Fibroblast of skin of abdomen (primary cell): ENCODE measurements at regions not wholly inside any gene's neighbourhood (a gene's known extent, or its start where the extent isn't known, plus 50 kb on each side); places are given as distances from the start of the nearest gene placed in this dataset.

Experiments
- DNase-seq: peaks from one replicate; pipeline ENCODE4 v3.0.0-alpha.2; 2013

DNA sequence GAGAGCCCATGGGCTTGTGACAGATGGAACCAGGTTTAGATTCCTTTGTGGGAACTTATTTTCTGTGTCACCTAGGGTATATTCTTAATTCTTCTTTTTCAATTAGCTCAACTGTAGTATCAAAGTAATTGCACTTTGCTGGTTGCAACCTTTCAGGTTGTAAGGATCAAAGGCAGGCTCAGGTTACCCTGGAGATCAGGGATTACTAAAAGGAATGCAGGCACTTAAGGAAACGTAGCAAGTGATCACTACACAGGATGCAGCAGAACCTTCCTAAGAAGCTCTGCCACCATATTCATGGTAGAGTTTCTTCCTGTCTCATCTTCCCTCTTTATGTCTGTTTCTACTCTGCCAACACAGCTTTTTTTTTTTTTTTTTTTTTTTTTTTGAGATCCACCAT lies 133.2 kb upstream of the JAG1 start:
- no peak for DNase-seq

DNA sequence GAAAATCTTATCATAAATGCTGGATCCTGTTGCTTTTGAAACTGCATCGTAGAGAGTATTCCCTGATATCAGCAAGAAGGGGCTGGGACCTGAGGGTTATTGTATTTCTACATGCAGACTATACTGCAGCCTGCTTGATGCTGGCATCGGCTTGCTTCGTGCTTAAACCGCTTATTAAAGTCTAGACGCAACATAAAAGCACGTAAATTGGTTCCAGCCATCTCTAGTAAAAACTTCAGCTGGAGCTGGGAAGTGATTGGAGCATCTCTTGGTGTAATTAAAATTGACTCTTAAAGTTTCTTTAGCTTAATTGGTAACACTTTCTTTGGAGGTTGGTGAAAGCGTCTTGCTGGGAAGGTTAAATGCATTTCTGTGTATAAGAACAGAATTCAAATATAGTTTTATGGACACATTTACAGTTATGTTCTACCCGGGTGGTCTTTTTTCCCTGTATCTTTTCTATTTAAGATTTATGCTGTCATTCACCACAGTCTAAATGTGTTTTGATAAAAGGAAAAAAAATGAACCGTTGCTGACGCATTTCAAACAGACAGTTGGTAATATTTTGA lies 139.0 kb upstream of the JAG1 start:
- DNase-seq: peak; percentile 14

DNA sequence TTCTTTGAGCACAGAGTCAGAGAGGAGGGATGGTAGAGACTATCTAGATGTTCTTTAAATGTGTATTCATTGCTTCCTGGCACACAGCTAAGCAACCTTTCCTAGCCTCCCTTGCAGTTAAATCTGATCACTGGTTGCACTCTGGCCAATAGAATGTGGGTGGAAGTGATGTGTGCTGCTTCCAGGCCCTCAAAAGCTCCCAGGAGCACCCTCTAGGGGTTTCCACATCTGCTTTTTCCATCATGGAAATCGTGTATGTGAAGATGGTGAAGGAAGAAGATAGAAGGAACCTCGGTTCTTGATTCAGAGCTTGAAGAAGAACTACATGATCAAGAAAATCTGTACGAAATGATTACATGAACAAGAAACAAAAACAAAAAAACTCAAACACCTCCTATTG lies 149.8 kb upstream of the JAG1 start:
- DNase-seq: no peak

DNA sequence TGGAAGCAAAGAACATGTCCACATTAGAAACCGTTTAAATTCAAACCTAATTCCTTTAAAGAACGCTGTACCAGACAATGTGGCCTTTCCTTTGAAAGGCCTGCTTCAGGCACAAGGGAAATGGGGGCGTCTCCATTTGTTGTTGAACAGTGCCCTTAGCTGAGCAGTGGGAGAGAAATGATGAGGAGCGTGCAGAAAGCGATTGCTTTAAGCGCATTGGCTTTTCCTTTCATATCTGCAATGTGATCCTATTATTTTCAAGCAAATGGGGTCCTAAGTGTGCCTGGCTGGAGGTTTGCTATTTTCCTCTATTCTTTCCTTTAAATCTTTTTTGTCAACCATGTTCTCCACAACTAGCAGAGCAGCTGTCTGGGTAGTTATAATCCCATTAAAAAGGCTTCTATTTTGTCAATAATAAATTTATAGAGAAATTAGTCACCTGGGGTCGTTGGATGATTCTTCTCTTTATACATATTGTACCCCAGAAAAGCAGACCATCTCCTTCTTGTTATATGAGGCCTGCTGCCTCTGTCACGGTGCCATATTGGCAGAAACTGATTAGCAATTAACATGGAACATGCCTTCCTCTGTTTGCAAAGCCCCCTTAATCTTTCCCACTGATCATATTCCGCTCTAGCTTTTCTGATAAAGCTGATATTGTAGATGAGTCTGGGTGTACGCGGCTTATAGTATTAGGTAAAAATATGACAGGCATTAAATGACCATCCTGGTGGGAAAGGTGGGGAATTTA lies 151.1 kb upstream of the JAG1 start:
- no peak for DNase-seq

DNA sequence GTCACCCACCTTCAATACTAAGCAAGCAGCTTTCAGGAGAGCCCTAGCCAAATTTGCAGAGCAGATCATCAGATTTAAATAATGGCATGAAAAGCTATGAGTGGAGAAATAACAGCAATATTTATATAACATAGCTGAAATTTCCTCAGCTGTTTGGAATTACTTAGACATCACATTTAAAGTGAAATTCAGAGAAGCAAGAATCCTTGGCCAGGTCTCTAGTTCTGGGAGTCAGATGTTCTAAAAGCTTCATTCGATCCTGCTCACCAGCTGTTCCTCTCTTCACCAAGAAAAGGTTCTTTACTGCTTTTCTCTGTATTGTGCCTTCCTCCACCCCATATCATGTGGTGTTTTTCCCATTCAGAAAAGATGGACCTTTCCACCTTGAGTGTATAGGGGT lies 152.3 kb upstream of the JAG1 start:
- no peak for DNase-seq

DNA sequence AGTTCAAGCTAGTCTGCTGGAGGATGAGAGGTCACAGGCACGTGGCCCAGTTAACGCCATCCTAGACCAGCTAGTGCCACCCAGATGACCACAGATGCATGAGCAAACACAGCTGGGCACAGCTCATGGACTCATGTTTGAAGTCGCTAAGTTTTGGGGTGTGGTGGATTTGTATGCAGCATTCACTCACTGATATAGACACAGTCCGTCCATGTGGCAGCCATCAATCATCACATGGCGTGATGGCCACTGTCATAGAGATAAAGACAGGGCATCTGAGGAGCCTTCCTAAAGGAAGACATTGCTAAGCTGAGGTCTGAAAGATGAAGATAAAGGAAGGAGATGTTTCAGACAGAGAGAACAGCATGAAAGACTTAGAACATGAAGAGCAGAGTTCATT lies 154.4 kb upstream of the JAG1 start:
- no peak for DNase-seq

DNA sequence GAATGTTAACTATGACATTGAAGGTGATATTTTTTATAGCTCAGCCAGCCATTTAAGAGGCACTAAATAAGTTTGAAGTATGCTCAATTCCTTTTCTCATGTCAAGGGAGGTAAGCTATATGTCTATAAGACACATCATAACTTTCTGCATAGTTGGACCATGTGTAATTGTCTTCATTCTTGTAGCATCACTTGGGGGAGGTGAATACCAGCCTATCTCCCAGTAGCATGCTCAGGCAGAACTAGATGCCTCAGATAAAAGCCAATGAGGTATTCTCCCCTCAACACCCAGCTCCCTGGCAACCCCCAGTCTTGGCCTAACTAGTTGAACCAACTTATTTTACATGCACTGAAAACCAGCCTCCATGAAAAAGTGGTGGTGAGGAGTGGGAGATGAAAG lies 158.3 kb upstream of the JAG1 start:
- peak; percentile 81 for DNase-seq

DNA sequence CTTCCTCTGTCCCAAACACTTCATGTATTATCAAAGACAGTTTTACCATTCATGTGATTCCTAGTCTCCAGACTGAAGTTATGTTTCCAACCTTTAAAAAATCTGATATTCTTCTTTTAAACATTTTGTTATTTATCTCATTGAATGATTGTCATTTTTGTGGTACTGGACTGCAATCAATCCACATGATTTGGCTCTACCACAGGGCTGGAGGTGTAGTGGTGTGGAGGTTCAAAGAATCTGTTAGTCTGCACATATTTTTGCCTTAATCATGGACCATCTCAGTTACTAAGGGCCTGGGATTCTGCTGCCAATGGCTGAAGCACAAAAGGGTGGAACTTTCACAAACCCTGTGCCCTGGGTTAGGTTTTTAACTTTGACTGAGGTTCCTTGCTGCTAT lies 164.1 kb upstream of the JAG1 start:
- peak; percentile 27 for DNase-seq

DNA sequence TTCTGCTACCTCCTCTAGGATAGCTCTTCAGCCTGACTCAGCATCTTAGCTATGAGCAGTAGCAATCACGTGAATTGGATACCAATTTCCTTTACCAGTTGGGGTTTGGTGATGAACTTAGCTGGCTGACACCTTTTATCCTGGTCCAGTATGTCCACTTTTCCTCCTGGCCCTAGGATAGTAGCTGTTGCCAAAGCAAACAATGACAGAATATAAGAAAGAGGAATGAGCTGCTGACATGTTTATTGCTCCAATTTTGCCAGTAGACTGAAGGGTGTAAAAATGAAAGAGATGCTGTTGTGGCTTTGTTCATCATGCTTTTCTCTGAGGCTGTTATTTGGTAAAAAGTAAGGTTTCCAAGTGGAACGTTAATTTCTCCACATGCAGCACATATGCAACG lies 168.3 kb upstream of the JAG1 start:
- DNase-seq: peak; percentile 33

DNA sequence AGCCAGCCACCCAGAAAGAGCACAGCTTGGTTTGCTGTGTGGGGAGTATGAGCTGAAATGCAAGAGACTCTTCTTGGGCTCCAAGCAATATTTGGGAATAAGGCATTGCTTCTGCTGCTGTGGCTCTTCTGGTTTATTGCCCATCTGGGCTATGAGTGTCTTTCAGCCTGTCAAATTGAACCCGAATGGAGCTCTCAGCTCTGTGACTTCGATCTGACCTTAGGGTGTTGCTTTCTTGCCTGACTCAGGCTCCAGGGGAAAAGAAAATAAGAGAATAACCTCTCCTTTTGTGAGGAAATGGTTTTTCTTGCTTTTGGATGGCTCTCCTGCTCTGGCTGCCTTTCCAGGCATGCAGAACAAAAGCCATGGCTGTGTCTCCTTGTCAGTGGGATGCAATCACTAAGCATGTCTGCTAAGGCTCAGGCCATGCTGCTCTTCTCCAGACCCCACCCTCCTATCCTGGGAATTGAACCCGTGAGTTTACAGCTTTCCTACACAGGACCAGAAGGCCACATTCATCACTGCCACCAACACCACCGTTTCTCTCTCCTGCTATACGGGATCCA lies 169.4 kb upstream of the JAG1 start:
- no peak for DNase-seq

DNA sequence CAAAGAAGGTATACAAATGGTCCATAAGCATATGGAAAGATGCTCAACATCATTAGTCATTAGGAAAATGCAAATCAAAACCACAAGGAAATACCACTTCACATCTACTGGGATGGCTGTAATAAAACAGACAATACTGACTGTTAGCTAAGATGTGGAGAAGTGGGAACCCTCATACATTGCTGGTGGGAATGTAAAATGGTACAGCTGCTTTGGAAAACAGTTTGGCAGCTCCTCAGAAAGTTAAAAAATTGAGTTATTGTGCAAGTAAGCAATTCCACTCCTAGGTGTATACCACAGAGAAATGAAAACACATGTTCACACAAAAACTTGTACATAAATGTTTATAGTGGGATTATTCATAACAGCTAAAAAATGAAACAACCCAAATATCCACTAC lies 173.0 kb upstream of the JAG1 start:
- DNase-seq: peak; percentile 79

DNA sequence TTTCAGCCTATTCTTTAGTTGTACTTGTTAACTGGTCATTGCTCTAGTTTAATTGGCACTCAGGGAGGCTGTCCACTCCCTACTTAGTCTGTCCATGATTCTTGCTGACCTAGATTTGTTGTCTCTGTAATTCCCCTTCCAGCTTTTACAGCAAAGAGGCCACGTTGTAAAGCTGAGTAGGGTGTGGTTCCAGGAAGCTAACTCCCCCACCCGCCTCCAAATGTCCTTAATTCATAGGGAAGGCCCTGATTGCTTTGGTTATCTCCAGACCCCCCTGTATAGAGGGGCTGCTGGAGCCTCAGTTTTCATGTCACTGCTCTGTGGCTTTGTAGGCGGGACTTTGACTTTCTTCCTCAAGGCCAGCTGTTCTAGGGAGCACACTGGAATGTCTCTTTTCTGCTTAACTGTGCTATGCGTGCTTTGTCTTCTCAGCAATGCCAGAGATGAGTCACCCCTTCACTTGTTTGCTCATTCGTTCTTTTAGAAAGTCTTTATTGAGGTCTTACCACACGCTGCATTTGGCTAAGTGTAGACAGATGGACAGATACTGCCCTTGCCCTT lies 175.1 kb upstream of the JAG1 start:
- peak; percentile 94 for DNase-seq

DNA sequence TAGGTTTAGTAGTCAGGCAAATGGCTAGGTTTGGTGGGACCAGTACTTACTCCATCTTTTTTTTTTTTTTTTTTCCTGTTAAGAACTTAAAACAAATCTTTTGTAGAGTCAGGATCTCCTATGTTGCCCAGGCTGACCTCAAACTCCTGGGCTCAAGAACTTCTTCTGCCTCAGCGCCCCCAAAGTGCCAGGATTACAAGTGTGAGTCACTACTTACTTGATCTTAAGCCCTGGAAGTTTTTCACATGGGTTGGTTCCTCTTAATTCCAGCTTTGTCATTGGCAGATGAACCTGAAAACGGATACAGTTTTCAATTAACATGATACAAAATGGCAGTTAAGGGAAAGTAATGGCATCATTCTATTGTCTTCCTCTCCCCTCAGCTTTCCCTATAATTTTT lies 179.4 kb upstream of the JAG1 start:
- no peak for DNase-seq

DNA sequence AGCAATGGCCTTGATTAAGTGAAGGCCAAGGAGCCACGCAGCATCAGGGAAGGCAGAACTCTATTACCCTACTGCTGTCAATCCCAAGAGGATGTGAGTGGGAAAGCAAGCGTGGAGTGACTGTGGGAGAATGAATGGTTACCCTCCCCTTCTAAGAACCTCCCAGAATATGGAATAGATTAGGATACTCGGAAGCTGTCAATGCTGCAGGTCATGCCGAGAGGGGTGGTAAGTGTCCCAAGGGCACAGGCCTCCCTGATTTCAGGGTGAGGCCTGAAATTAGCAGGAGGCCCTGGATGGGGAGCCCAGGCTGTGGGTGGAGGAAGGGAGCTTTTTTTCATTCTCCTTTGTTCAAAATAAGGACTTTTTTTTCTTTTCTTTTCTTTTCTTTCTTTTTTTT lies 179.9 kb upstream of the JAG1 start:
- no peak for DNase-seq

DNA sequence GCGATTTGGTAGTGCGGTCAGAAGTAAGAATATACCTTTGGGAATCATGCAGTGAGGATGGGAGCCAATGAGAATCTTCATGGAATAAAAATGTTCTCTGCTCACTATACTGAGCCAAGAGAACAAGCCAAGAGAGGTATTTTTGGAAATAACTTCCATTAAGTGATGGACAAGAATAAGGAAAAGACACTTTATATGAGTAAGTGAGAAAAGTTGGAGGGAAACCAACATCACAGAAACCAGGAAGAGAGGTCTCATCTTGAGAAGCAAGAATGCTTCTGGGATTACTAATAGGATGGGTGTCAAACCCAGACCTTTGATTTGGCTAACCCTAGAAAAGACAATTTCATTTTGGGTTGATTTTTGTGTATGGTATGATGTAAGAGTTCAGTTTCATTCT lies 181.2 kb upstream of the JAG1 start:
- DNase-seq: peak; percentile 72

DNA sequence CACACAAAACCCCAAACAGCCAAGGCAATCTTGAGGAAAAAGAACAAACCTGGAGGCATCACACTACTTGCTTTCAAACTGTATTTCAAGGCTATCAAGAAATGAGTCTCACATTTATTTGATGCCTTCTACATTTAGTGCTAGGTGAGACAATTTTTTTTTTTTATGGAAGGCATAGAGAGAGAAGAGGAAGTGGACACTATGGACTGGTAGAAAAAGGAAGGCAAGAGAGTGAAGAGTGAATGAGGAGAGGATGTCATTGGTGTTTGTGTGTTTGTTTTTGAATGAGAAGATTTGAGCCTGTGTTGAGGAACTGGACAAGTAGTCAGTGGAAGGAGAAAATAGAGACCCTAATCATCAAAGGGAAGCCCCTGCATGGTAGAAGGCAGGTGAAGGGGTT lies 182.0 kb upstream of the JAG1 start:
- no peak for DNase-seq

DNA sequence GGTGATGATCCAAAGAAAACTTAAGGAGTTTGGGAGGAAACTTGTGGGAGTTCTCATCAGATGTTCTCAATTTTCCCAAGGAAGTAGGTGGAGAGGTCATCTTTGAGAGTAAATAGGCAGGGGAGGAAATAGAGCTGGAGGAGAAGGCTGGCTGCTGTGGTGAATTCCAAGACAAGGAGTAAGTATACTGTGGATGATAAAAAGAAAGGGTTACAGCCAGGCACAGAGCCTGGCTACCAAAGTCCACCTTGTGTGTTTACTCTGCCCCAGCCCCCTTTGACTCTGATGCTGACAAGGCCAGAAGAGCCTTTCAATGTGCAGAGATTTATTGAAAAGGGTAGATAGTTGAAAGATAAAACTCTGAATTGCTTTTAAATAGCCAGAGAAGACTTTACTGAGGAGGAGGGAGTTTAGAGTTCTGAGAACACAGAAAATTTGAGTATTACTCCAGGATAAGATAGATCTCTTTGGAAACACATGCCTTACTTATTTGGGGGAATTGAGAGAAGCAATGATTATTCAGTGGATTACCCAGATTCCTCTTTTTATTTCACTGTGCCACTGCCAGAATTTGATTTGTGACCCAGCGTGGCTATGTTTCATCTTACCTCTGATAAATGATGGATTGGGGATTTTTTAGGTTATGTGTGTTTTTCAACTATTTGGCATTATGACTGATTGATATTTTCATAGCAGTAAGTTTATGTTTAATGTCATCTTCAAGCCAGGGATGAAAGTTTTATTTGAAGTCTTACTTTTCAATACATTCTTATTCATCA lies 182.6 kb upstream of the JAG1 start:
- peak; percentile 19 for DNase-seq

DNA sequence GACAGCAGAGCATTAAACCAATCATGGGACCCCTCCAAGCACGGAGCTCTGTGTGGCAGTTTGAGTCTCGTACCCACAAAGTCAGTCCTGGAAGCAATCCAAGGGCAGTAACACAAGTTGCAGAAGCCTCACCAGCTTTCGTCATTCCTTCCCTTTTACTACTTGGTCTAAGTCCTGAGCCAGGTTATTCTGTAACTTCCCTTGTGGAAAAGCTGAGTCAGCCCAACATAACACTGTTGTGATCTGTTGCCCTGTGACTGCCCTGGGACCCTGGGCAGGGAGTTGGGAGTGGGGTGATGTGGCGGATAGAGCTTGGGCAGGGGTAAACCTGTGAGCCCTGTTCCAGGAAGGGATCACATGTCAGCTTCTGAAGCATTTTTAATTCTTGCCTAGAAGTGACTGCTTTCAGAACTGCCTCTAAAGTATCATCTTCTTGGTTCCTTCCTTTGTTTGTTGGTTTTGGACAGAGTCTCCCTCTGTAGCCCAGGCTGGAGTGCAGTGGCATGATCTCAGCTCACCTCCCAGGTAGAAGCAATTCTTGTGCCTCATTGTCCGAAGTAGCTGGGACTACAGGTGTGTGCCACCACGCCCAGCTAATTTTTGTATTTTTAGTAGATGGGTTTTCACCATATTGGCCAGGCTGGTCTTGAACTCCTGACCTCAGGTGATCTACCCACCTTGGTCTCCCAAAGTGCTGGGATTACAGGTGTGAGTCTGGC lies 183.7 kb upstream of the JAG1 start:
- peak; percentile 42 for DNase-seq

DNA sequence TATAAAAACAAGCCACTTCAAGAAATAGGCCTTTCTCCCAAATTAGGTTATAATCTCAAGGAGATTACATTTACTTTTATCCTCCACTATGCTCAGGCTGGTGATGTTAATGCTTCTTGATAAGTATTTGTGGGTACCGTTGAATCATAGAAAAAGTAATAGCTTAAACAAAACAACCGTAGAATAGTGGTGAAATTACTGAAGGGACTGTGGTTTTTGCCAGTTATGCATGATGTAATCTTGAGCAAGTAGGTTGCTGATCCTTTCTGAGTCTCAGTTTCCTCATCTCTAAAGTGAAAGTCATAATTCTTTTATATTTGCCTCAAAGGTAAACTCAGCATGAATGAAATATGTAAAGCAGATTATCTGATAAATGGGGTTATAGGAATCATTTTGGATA lies 187.3 kb upstream of the JAG1 start:
- DNase-seq: peak; percentile 70

DNA sequence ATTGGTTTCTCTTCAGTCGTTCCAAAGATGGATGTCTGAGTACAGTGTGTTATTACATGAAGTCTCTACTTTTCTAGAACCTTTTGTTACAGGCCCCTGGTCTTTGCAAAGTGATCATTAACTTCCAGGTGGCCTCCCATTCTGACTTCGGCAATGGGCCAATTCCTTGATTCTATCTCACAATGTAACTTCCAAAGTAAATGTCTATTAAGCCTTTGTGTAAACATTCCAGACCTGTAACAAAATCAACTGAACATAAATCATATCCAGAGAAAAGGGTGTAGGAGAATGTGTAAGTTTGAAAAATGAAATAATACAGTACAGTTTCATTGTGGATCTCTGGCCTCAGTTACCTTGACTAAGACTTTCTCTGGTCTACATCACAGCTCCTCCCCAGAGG lies 187.8 kb upstream of the JAG1 start:
- peak; percentile 34 for DNase-seq

DNA sequence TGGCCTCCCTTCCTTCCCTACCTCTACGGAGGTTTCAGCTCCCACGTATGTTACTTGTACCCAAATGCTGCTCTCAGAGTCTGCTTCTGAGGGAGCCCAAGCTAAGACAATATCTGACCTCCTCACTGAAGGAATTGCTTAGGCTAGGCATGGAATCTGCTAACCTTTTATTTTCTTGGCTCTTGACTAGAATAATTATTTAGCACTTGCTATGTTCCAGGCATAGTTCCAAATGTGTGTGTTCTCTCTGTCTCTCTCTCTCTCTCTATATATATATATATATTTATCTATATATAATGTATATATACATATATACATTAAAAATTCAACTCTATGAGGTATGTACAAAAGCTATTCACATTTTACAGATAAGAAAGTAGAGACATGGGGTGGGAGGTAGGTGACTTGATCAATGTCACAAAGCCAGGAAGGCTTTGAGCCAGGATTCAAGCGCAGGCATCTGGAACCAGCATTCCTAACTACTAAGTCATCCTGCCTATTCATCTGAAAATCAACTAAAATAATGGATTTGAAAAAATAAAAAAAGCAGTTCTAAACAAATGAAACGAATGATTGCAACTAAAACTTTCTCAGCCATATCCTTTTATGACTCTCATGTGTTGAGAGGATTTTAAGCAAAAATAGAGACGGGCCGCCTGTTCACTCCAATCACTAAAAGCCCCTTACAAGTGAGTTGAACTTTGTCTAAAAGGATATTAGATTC lies 189.7 kb upstream of the JAG1 start:
- peak; percentile 83 for DNase-seq
